CD4-positive, alpha-beta T cell treated with Interleukin-6 at 100 ng/mL for 8 hours (primary cell): ENCODE measurements at regions not wholly inside any gene's neighbourhood (a gene's known extent, or its start where the extent isn't known, plus 50 kb on each side); places are given as distances from the start of the nearest gene placed in this dataset.

ENCODE experiments used
- DNase-seq: peaks from one replicate; pipeline ENCODE4 v3.0.0-alpha.2; 2020; ENCODE audit warnings: mixed read lengths, low spot score

- peak; percentile 67 for DNase-seq
Observed at GRCh38 chr14:98018628-98019027, 1221.4 kb downstream of the VRK1 start.

DNA sequence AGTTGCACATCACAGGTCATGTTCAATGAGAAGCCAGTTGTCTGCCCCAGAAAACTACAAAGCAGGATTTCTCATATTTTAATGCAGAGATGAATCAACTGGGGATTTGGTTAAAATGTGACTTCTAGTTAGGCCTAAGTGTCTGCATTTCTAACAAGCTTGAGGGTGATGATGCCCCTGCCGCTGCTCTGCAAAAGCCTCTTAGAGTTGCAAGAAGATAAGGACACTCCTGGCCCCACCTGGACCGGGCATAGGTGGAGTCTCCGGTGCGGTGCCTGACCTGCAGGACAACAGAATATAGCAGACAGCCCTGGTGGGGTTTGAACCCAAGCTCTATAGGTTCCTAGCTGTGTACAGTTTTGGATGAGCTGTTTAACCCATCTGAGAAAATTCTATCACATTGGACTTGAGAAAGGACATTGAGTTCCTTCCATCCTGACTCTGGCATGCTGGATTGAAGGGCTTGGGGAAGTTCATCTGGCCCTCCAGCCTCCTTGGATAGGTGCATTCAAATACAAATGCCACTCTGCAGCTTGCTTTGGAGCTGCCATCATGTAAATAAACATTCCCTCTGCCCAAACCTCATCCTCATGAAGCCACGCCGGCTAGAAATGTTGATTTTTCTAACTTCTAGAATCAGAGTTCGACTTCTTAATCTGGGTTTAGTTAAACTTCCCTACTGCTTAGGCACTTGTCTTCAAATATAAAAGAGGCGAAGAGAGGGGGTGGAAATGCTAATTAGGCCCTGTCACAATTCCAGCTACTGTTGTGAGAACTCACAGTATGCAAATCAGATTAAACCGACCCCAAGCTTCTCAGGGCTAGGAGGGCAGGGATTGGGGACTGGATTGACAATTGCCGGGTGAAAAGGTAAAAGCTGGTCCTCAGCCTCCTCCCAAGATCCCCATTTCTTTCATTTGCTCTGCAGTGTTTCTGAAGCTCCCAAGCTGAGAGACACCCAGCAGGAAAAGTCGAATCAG lies 1225.6 kb downstream of the VRK1 start:
- DNase-seq: no peak

GRCh38 chr14:98028162-98028561 lies 1231.0 kb downstream of the VRK1 start:
- DNase-seq: no peak

DNA sequence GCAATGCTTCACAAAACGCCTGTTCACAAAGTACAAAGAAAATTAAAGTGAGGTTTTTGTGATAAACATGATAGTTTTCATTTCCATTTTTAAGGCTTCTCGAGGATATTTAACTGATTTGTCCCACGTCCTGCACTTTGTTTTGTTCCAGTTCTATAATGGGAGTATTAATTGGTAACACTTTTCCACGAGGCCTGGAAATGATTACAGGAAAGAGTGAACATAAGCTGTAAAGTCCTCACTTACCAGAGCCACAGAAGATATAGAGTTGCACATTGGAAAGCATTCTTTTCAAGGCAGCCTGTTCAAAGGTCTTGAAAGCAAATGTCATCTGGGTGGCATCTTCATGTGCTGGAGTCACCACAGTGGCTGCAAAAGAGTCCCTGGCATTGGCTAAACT lies 1236.6 kb downstream of the BCL11B start:
- no peak for DNase-seq

- DNase-seq: no peak
Observed at GRCh38 chr14:98037831-98038230, 1234.2 kb downstream of the BCL11B start.

GRCh38 chr14:98056946-98057345 lies 1215.1 kb downstream of the BCL11B start:
- no peak for DNase-seq

DNA sequence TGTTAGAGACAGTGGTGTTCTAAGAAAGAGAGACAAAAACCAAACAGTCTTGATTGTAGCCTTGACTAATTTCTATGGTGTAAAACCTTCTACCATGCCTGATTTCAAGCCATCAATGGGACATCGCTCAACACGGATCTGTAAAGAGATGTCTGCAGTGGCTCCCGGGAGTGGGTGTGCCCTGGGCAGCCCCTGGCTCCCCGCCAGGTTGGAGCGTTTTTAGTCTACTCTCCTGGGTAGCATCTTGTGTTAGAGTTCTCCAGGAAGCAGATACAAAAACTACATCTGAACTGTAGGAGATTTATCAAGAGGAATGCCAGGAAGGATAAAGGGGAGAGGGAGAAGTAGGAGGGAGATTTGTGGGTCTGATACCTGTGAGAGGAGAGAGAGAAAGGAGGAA lies 1212.9 kb downstream of the BCL11B start:
- no peak for DNase-seq

GRCh38 chr14:98062083-98062482 lies 1209.9 kb downstream of the BCL11B start:
- no peak for DNase-seq

DNA sequence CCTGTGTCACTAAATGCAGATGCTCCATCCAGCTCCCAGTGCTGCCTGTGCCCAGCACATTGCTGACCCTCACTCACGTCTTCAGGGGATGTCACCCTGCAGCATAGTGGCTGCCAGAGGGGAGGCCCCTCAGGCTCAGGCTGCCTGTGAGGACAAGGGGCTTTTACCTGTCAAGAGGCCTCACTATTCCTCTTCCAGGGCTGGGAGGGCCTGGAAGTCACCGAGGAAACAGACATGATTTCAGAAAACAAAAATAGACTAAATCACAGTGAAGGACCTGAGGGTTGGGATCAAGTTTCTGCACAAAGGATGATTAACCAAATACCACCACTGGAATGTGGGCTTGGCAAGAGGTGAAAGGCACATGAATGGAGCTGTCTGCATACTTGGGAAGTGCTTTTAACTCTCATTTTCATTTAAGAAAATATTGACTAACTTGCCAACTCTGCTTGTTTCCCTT lies 1202.3 kb downstream of the BCL11B start:
- no peak for DNase-seq

GRCh38 chr14:98070536-98070935 lies 1201.5 kb downstream of the BCL11B start:
- no peak for DNase-seq

GRCh38 chr14:98074111-98074510 lies 1197.9 kb downstream of the BCL11B start:
- DNase-seq: no peak

GRCh38 chr14:98077176-98077575 lies 1194.8 kb downstream of the BCL11B start:
- DNase-seq: no peak

DNA sequence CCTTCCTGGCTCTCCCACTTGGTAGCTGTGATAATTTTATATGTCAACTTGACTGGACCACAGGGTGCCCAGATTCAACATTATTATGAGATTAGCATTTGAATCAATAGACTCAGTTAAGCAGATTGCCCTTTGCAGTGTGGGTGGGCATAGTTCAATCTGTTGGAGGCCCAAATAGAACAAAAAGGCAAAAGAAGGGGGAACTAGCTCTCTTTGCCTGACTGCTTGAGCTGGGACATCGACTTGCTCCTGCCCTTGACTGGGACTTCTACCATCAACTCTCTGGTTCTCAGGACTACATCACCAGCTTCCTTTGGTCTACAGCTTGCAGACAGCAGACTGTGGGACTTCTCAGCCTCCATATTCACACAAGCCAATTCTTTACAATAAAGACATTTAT lies 1189.2 kb downstream of the BCL11B start:
- no peak for DNase-seq

- no peak for DNase-seq
Observed at GRCh38 chr14:98085751-98086150, 1186.2 kb downstream of the BCL11B start.

DNA sequence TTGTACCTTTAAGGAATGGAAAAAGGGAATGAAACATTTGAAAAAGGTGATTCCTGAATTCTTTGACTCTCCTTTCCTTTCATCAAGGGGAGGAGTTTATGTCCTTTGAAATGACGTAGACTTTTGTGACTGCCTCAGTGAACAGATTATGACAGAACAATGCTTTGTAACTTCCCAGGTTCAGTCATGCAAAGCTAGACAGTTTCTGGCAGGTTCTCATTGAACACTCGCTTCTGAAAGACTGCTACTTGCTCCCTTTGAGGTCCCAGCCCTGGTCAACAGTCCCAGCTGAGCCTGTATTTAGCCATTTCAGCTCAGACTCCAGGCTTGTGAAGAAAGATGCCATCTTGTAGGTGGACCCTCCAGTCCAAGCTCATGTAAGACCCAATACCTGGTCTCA lies 1178.9 kb downstream of the BCL11B start:
- no peak for DNase-seq

DNA sequence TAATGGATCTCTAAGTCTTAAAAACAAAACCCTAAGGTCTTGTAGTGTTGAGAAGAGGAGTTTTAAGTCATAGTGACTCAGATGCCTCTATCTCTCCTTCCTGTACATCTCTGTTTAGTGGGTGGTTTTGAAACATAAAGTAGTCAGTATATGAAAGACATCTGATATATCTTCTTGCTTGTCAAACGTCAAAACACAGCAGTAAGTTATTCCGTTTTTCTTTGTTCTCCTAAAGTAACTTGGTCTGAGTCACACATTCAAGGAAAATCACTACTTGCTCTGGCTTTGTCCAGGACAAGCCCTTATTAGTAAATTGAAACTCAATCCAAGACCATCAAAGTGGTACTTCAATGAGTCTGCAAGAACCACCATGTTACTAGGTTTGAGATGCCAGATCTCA lies 1172.5 kb downstream of the BCL11B start:
- no peak for DNase-seq

DNA sequence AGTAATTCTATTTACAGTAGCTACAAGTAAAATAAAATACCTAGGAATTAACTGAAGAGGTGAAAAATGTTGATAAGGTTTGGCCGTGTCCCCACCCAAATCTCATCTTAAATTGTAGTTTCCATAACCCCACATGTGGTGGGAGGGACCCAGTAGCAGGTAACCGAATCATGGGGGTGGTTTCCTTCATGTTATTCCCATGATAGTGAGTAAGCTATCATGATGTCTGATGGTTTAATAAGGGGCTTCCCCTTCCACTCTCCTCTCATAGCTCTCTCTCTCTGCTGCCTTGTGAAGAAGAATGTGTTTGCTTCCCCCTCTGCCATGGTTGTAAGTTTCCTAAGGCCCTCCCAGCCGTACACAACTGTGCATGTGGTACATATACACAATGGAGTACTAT lies 1170.7 kb downstream of the BCL11B start:
- DNase-seq: no peak

- DNase-seq: peak; percentile 20
Observed at GRCh38 chr14:98103705-98104104, 1168.3 kb downstream of the BCL11B start.

DNA sequence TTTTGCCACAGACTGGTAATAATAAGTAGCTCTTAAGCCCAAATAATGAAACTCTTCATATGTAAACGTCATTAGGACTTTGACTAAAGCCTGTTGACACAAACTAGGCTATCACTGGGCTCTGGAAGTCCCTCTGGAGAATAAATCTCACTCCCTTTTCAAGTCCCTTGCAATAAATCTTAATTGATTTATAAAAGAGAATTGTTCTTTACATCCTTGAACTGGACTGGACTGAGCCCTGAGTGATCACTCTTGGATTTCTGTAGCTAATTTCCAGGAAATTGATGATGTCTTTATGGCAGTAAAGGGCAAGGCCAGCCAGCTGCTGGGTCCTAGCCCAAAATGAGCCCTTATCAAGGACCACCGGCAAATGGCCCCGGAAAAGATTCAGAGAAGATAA lies 1162.7 kb downstream of the BCL11B start:
- DNase-seq: no peak

DNA sequence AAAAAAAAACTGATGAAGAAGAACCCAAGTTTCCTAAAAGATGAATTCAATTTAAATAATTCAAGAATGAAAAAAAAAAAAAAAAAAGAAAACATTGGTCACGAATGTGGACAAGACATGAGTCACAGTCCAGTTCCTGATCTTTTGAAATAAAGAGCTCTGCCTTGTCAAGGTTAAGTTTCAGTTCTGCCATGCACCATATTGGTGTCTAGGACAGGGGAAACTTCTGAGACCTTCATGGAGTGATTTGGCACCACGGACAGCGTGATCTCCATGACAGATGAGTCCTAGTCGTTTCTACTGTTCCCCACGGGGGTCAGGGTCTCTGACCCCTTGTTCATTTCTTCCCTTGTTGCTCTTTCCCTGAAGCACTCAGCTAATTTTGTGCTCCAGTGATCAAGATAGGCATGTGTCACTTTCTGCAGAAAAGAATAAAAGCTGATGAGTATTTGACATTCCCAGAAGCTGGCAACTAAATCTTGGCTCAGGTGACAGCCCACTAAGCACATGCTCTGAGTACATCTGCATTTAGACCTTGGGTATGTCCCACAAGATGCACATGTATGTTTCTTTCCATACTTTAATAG lies 1159.7 kb downstream of the BCL11B start:
- DNase-seq: no peak

GRCh38 chr14:98114122-98114895 lies 1157.7 kb downstream of the BCL11B start:
- DNase-seq: no peak

DNA sequence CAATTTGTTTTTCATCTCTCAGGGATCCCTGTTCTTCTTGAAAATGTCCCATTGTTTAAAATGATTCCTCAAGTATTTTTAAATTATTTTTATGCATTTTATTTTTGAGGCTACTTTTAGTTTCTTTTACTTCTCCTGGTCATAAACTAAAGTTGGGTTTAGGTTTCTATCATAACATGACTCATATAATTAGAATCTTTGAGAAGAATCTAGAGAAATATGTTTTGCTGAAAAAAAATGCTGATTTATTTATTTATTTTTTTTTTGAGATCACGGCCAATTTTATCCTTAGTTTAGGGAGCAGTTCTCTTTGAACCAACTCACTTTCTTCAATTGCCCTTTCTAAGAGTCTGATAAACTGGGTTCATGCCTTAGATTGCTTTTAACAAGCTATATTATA lies 1157.1 kb downstream of the BCL11B start:
- no peak for DNase-seq

- no peak for DNase-seq
Observed at GRCh38 chr14:98118749-98119148, 1153.2 kb downstream of the BCL11B start.
